ACC112 (cell line): ENCODE measurements at regions not wholly inside any gene's neighbourhood (a gene's known extent, or its start where the extent isn't known, plus 50 kb on each side); places are given as distances from the start of the nearest gene placed in this dataset.
"Not testable (repeated sequence)": the region's sequence is repeated elsewhere in the genome, so short reads cannot be mapped to it uniquely, and the experiment has no call there.

Source experiments
- H2AFZ ChIP-seq: fragments of 200-600 bp; sonication (generic); one replicate; pipeline ENCODE4 v1.6.0; 2017; ENCODE audit warnings: antibody characterized with exemption, low read length; ENCODE audit not compliant: unreplicated experiment
- H3K27ac ChIP-seq: fragments of 200-600 bp; sonication (generic); 2 replicates; pipeline ENCODE4 v1.5.1; 2014; ENCODE audit warnings: low read depth, mild to moderate bottlenecking, antibody characterized with exemption, low read length, moderate library complexity
- H3K27me3 ChIP-seq: fragments of 200-600 bp; sonication (generic); 2 replicates; pipeline ENCODE4 v1.6.1; 2014; ENCODE audit warnings: mild to moderate bottlenecking, antibody characterized with exemption, low read length, moderate library complexity, mixed read lengths; ENCODE audit not compliant: insufficient read depth
- H3K36me3 ChIP-seq: fragments of 200-600 bp; sonication (generic); 2 replicates; pipeline ENCODE4 v1.6.1; 2016; ENCODE audit warnings: mild to moderate bottlenecking, antibody characterized with exemption, low read length, moderate library complexity, mixed read lengths; ENCODE audit not compliant: insufficient read depth
- H3K4me1 ChIP-seq: fragments of 200-600 bp; sonication (generic); one replicate; pipeline ENCODE4 v1.6.1; 2016; ENCODE audit warnings: low read length, mixed read lengths; ENCODE audit not compliant: insufficient read depth, unreplicated experiment, control insufficient read depth
- H3K4me3 ChIP-seq: fragments of 200-600 bp; sonication (generic); 2 replicates; pipeline ENCODE4 v1.5.1; 2014; ENCODE audit warnings: mild to moderate bottlenecking, low read depth, low read length
- H3K79me2 ChIP-seq: fragments of 200-600 bp; sonication (generic); one replicate; pipeline ENCODE4 v1.6.0; 2016; ENCODE audit warnings: low read length; ENCODE audit not compliant: control insufficient read depth, unreplicated experiment, insufficient read depth

DNA sequence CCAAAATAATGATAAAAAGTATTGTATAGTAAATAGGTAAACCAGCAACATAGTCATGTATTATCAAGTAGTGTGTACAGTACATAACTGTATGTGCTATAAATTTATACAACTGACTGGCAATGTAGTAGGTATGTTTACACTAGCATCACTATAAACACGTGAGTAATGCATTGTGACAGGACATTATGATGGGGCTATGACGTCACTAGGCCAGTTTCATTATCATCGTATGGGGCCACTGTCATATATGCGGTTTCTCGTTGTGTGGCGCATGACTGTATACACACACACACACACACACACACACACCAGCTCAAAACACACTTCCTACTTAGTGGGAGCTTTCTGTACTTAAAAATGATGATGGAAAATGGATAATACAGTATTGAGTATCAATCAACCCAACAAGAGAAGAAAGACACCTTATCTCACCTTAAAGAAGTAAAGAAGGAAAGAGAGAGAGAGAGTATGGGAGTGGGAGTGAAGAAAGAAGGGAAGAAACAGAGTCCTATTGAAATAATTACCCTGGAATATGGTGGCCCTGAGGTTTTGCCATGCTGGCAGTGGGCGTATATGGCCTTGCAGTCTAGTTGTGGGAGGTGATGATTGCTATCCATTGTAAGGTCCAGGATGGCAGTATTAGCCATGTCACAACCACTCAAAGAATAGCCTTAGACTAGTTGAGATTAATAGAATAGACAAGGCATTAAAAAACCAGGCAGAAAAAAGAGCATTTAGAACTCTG is 186.4 kb upstream of the ZNF521 start:
- Histone ChIP-seq H3K36me3 (no peaks in the 10 kb centered on the region), H2AFZ (no peak overlapping the region)

DNA sequence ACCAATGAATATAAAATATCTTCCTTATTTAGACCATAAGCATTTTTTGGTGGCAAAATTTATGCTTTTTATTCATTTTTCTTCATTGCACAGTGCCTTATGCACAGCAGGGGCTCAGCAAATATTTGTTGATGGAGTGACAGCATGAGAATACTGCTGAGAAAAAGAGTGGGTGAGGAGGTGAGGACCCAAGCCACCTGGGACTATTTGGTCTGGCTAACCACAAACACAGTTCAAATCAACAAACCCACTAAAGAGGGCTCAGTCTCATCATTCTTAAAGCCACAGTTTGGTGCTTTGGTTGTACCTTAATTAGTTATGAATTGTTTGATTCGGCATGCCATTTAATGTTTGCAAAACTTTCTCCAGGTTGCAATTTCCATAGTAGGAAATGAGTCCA is 183.5 kb upstream of the ZNF521 start:
- Histone ChIP-seq H3K27me3 (no peaks in the 10 kb centered on the region), H3K27ac (no peak overlapping the region), H3K4me1 (no peaks in the 10 kb centered on the region), H3K79me2 (no peaks in the 10 kb centered on the region), H3K4me3 (no peak overlapping the region), H3K36me3 (no peaks in the 10 kb centered on the region), H2AFZ (no peak overlapping the region)

More for the DNA sequence above, 186.4 kb upstream of the ZNF521 start:
- Histone ChIP-seq H3K4me1 (no peaks in the 10 kb centered on the region), H3K27me3 (no peaks in the 10 kb centered on the region), H3K27ac (no peak overlapping the region), H3K4me3 (no peak overlapping the region), H3K79me2 (no peaks in the 10 kb centered on the region)

DNA sequence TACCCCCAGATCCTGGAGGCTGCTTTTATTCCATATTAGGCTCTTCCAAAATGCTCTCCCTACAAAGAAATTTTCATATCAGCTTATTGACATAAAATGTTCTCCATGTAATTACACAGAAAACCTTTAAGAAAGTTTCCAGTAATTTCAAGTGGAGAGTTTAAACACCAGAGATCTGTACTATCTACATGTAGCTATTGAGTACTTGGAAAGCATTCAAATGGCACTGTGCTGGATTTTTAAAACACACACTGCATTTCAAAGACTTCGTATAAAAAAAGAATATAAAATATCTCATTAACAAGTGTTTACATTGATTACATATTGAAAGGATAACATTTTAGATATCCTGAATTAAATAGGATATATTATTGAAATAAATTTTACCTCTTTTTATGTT is 182.4 kb upstream of the ZNF521 start:
- Histone ChIP-seq H3K79me2 (no peaks in the 10 kb centered on the region), H3K4me3 (no peak overlapping the region), H3K27ac (no peak overlapping the region), H3K36me3 (no peaks in the 10 kb centered on the region), H3K4me1 (no peaks in the 10 kb centered on the region), H2AFZ (no peak overlapping the region), H3K27me3 (no peaks in the 10 kb centered on the region)

GRCh38 chr18:25533218-25533617 is 181.3 kb upstream of the ZNF521 start:
- no peak overlapping the region for H3K4me3 ChIP-seq
- no peaks in the 10 kb centered on the region for H3K36me3 ChIP-seq
- H2AFZ ChIP-seq, result no peak overlapping the region
- H3K27ac ChIP-seq, result no peak overlapping the region
- no peaks in the 10 kb centered on the region for H3K4me1 ChIP-seq
- no peaks in the 10 kb centered on the region for H3K27me3 ChIP-seq
- H3K79me2 ChIP-seq, result no peaks in the 10 kb centered on the region

GRCh38 chr18:25531207-25531606 is 179.2 kb upstream of the ZNF521 start:
- Histone ChIP-seq H3K27me3 (no peaks in the 10 kb centered on the region), H3K4me1 (no peaks in the 10 kb centered on the region), H2AFZ (no peak overlapping the region), H3K36me3 (no peaks in the 10 kb centered on the region), H3K79me2 (no peaks in the 10 kb centered on the region), H3K4me3 (no peak overlapping the region), H3K27ac (no peak overlapping the region)

- H3K79me2 ChIP-seq, H3K36me3 ChIP-seq, H2AFZ ChIP-seq, H3K27me3 ChIP-seq, H3K27ac ChIP-seq, H3K4me3 ChIP-seq, H3K4me1 ChIP-seq: not testable (repeated sequence)
Observed at GRCh38 chr18:25525789-25526188, 173.8 kb upstream of the ZNF521 start.

DNA sequence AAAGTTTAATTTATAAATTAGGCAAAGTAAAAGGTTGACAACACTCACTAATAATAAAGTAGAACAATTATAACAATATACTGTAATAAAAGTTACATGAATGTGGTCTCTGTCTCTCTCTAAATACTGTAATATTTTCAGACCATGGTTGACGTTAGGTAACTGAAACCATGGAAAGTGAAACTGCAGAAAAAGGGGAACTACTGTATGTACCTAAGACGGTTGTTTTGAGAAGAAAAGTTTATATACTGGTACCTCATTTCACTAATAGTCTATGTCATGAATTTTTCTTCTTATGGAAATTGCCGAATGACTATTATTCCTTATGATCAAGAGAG is 166.7 kb upstream of the ZNF521 start:
- Histone ChIP-seq H3K27ac (no peak overlapping the region), H3K27me3 (no peaks in the 10 kb centered on the region), H3K4me3 (no peak overlapping the region), H3K36me3 (no peaks in the 10 kb centered on the region), H2AFZ (no peak overlapping the region), H3K79me2 (no peaks in the 10 kb centered on the region), H3K4me1 (no peaks in the 10 kb centered on the region)

- no peak overlapping the region for H3K4me3 ChIP-seq
- H3K27ac ChIP-seq, result no peak overlapping the region
- H2AFZ ChIP-seq, result no peak overlapping the region
Observed at GRCh38 chr18:25517881-25518715, 166.1 kb upstream of the ZNF521 start.

GRCh38 chr18:25516747-25517498 is 165.0 kb upstream of the ZNF521 start:
- no peak overlapping the region for H3K4me3 ChIP-seq
- no peaks in the 10 kb centered on the region for H3K36me3 ChIP-seq
- no peaks in the 10 kb centered on the region for H3K79me2 ChIP-seq
- H3K4me1 ChIP-seq, result no peaks in the 10 kb centered on the region
- H2AFZ ChIP-seq, result no peak overlapping the region
- no peaks in the 10 kb centered on the region for H3K27me3 ChIP-seq
- no peak overlapping the region for H3K27ac ChIP-seq

More at GRCh38 chr18:25517881-25518715, 166.1 kb upstream of the ZNF521 start:
- Histone ChIP-seq H3K79me2 (no peaks in the 10 kb centered on the region), H3K36me3 (no peaks in the 10 kb centered on the region), H3K27me3 (no peaks in the 10 kb centered on the region), H3K4me1 (no peaks in the 10 kb centered on the region)

GRCh38 chr18:25516121-25516520 is 164.2 kb upstream of the ZNF521 start:
- Histone ChIP-seq H3K27ac (no peak overlapping the region), H2AFZ (no peak overlapping the region), H3K4me1 (no peaks in the 10 kb centered on the region), H3K27me3 (no peaks in the 10 kb centered on the region), H3K79me2 (no peaks in the 10 kb centered on the region), H3K4me3 (no peak overlapping the region), H3K36me3 (no peaks in the 10 kb centered on the region)
